Activated T-cell treated with anti-CD3 and anti-CD28 coated beads, Interleukin-2, amount 50 U/mL, for 4 hours (primary cell): ENCODE measurements at regions not wholly inside any gene's neighbourhood (a gene's known extent, or its start where the extent isn't known, plus 50 kb on each side); places are given as distances from the start of the nearest gene placed in this dataset.
"Not testable (repeated sequence)": the region's sequence is repeated elsewhere in the genome, so short reads cannot be mapped to it uniquely, and the experiment has no call there.

ENCODE experiments used
- ATAC-seq, 2 donors: fragments of 200-7000 bp; cut with Tn5 transposase; one replicate each; pipeline ENCODE4 v1.10.0; 2021
- DNase-seq: peaks from one replicate; pipeline ENCODE4 v3.0.0-alpha.2; 2020
- H3K27me3 Mint-ChIP-seq: one replicate; pipeline ENCODE4 v1.8.0; 2021; ENCODE audit warnings: low read depth, mixed read lengths
- H3K36me3 Mint-ChIP-seq: one replicate; pipeline ENCODE4 v1.8.0; 2022; ENCODE audit warnings: mixed read lengths; ENCODE audit not compliant: insufficient read depth
- H3K4me1 Mint-ChIP-seq: one replicate; pipeline ENCODE4 v1.8.0; 2021; ENCODE audit warnings: low read depth, mixed read lengths
- H3K4me3 Mint-ChIP-seq: one replicate; pipeline ENCODE4 v1.8.0; 2021; ENCODE audit warnings: mild to moderate bottlenecking, moderate library complexity, mixed read lengths
- H3K9me3 Mint-ChIP-seq: one replicate; pipeline ENCODE4 v1.8.0; 2021; ENCODE audit warnings: mixed read lengths

DNA sequence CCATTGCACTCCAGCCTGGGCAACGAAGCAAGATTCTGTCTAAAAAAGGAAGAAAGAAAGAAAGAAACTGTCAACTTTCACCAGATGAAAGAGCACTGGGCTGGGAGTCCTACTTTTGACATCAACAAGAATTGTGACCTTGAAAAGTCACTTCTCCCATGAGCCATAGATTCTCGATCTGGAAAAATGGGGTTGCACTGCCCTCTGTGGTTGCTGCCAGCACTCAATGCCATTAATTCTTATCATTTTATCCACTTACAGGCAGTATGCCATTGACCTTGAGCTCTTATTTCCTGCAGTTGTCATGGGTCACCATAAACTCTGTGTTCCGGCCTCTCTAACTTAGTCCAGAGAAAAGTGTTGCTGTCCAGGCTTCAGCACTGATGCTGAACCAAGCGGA, 137.2 kb downstream of the NOC3L start:
- Mint-ChIP-seq H3K36me3 (no peaks in the 10 kb centered on the region), H3K4me1 (no peaks in the 10 kb centered on the region), H3K9me3 (no peaks in the 10 kb centered on the region), H3K27me3 (no peaks in the 10 kb centered on the region), H3K4me3 (no peak overlapping the region)
- ATAC-seq, result no peak
- DNase-seq, result no peak

DNA sequence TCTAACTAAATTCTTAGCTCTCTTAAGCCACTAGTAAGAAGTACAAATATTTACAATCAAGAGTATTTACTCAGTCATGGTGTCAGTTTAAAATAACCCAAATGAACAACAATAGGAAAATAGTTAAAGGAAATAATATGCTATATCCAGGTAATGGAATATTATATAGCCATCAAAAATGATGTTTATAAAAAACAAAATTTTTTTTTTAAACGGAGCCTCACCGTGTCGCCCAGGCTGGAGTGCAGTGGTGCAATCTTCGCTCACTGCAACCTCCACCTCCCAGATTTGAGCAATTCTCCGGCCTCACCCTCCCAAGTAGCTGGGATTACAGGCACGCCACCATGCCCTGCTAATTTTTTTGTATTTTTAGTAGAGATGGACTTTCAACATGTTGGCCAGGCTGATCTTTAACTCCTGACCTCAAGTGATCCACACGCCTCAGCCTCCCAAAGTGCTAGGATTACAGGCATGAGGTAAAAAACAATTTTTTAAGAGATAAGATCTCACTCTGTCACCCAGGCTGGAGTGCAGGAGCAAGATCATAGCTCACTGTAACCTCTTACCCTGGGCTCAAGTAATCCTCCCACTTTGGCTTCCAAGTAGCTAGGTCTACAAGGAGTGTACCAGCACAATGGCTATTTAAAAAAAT, 132.5 kb downstream of the NOC3L start:
- Mint-ChIP-seq H3K27me3 (peaks cover 4% of the 10 kb centered on the region), H3K9me3 (no peaks in the 10 kb centered on the region), H3K36me3 (no peaks in the 10 kb centered on the region), H3K4me3 (no peak overlapping the region), H3K4me1 (no peaks in the 10 kb centered on the region)
- no peak for ATAC-seq
- no peak for DNase-seq

GRCh38 chr10:94232711-94233383, 129.9 kb downstream of the NOC3L start:
- Mint-ChIP-seq H3K27me3 (peaks cover 6% of the 10 kb centered on the region), H3K4me3 (no peak overlapping the region)
- no peak for ATAC-seq

DNA sequence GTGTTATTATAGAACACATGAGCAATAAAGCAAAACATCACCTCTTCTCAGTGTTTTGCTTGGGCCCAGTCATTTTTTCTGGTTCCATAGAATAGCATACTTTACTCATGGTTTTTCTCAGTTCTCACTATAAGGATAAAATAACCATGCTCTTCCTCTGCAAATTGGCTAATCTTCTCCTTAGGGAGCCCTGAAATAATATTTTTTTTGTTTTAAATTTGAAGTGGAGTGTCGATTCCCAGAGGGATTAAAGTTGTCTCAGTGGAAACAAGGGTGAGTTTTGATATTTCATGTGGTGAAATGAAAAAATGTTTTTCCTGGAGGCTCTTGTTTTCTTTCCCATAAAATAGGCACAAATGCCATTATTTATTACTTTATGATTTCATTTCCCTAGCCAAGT, 127.3 kb downstream of the NOC3L start:
- ATAC-seq, result no peak
- H3K27me3 Mint-ChIP-seq, result peaks cover 7% of the 10 kb centered on the region
- DNase-seq, result no peak
- H3K9me3 Mint-ChIP-seq, result no peaks in the 10 kb centered on the region
- H3K36me3 Mint-ChIP-seq, result no peaks in the 10 kb centered on the region
- H3K4me3 Mint-ChIP-seq, result no peak overlapping the region
- H3K4me1 Mint-ChIP-seq, result no peaks in the 10 kb centered on the region

More at GRCh38 chr10:94232711-94233383, 129.9 kb downstream of the NOC3L start:
- no peak for DNase-seq
- Mint-ChIP-seq H3K9me3 (no peaks in the 10 kb centered on the region), H3K4me1 (no peaks in the 10 kb centered on the region), H3K36me3 (no peaks in the 10 kb centered on the region)

GRCh38 chr10:94238006-94238617, 124.6 kb downstream of the NOC3L start:
- Mint-ChIP-seq H3K4me3 (no peak overlapping the region), H3K36me3 (no peaks in the 10 kb centered on the region)

GRCh38 chr10:94239696-94240095, 123.0 kb downstream of the NOC3L start:
- Mint-ChIP-seq H3K27me3 (peaks cover 3% of the 10 kb centered on the region), H3K36me3 (no peaks in the 10 kb centered on the region), H3K4me3 (no peak overlapping the region), H3K4me1 (no peaks in the 10 kb centered on the region), H3K9me3 (no peaks in the 10 kb centered on the region)
- no peak for DNase-seq
- no peak for ATAC-seq

More at GRCh38 chr10:94238006-94238617, 124.6 kb downstream of the NOC3L start:
- Mint-ChIP-seq H3K9me3 (no peaks in the 10 kb centered on the region), H3K4me1 (no peaks in the 10 kb centered on the region), H3K27me3 (peaks cover 5% of the 10 kb centered on the region)
- ATAC-seq (no peak), DNase-seq (no peak)

DNA sequence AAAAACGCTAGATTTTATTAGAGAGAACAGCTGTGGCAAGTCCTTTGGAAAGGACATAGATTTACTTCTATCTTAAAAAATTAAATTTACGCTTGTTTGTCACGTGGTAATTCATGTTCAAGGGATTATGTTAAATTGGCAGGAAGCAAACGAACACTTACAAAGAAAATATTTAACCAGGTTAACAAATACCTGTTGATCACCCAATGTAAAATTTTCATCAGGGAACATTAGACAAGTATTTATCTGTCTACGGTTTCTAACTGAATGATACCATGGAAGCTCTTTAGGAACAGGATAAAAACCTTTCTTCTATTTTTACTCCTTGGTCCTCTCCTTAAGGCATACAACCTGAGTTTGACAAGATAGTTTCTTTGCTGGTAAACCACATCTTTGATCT, 122.2 kb downstream of the NOC3L start:
- ATAC-seq (no peak), DNase-seq (no peak)
- H3K27me3 Mint-ChIP-seq, result peaks cover 3% of the 10 kb centered on the region
- no peak overlapping the region for H3K4me3 Mint-ChIP-seq
- H3K36me3 Mint-ChIP-seq, result no peaks in the 10 kb centered on the region
- no peaks in the 10 kb centered on the region for H3K9me3 Mint-ChIP-seq
- no peaks in the 10 kb centered on the region for H3K4me1 Mint-ChIP-seq

DNA sequence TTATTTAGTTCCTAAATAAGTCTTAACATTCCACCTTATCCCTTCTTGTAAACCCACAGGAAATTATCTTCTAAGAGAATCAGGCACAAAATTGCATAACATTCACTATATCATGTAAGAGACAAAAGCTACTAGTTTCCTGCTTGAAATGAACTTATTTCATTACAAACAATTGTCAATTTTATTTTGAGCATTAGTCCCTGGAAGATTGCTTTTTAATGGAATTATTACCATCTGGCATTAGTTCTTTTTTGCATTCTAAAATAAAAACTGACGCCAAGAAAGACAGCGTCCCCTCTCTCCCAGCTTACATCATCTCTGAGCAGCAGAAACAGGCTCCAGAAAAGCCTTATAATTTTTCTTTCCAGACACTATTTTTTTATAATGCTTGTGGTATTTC, 121.8 kb downstream of the NOC3L start:
- Mint-ChIP-seq H3K9me3 (no peaks in the 10 kb centered on the region), H3K4me3 (no peak overlapping the region), H3K27me3 (peaks cover 3% of the 10 kb centered on the region), H3K36me3 (no peaks in the 10 kb centered on the region), H3K4me1 (no peaks in the 10 kb centered on the region)
- DNase-seq, result no peak
- ATAC-seq, result no peak

DNA sequence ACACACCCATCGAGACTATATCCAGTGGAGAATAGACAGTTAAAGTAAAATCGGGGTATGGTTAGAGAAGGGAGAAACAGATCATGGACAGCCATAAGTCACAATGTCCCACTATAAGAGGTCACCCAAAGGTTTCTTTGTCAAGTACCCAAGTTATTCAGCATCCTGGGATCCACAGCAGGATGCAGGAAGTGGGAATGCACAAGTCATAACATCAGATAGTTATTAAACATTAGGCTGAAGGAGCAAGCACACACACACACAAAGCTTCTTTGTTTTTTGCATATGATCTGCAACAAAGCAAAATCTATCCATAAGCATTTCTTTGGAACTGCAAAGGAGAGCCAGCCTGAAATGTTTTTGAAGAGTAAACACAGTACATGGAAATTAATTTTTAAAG, 111.6 kb downstream of the NOC3L start:
- H3K27me3 Mint-ChIP-seq, result peaks cover 16% of the 10 kb centered on the region
- DNase-seq, result no peak
- H3K9me3 Mint-ChIP-seq, result no peaks in the 10 kb centered on the region
- no peak for ATAC-seq
- H3K4me1 Mint-ChIP-seq, result no peaks in the 10 kb centered on the region
- H3K4me3 Mint-ChIP-seq, result no peak overlapping the region
- H3K36me3 Mint-ChIP-seq, result no peaks in the 10 kb centered on the region

GRCh38 chr10:94251568-94251967, 111.2 kb downstream of the NOC3L start:
- H3K9me3 Mint-ChIP-seq, result no peaks in the 10 kb centered on the region
- DNase-seq (no peak), ATAC-seq (no peak)
- no peaks in the 10 kb centered on the region for H3K36me3 Mint-ChIP-seq
- H3K27me3 Mint-ChIP-seq, result peaks cover 16% of the 10 kb centered on the region
- H3K4me3 Mint-ChIP-seq, result no peak overlapping the region
- no peaks in the 10 kb centered on the region for H3K4me1 Mint-ChIP-seq

DNA sequence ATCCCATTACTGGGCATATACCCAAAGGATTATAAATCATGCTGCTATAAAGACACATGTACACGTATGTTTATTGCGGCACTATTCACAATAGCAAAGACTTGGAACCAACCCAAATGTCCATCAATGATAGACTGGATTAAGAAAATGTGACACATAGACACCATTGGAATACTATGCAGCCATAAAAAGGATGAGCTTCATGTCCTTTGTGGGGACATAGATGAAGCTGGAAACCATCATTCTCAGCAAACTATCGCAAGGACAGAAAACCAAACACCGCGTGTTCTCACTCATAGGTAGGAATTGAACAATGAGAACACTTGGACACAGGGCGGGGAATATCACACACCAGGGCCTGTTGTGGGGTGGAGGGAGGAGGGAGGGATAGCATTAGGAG, 105.3 kb downstream of the NOC3L start:
- not testable (repeated sequence) for H3K36me3 Mint-ChIP-seq, H3K4me1 Mint-ChIP-seq, H3K9me3 Mint-ChIP-seq, ATAC-seq, DNase-seq, H3K4me3 Mint-ChIP-seq
- peaks cover 14% of the 10 kb centered on the region for H3K27me3 Mint-ChIP-seq

DNA sequence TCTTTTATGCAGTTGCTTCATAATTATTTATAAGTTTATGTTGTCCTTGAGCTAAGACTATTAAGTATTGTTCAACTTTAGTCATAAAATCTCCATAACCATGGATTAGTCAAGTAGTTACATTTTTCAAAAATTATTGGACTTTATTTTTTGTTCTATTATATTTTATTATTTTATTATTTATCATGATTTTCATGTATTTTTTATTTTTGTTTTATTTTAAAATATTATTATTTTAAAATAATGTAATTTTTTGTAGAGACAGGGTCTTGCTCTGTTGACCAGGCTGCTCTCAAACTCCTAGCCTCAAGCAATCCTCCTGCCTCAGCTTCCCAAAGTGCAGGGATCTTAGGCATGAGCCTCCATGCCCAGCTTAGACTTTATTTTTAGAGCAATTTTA, 102.3 kb downstream of the NOC3L start:
- ATAC-seq (no peak), DNase-seq (no peak)
- Mint-ChIP-seq H3K9me3 (no peaks in the 10 kb centered on the region), H3K27me3 (peaks cover 3% of the 10 kb centered on the region), H3K4me3 (no peak overlapping the region), H3K36me3 (no peaks in the 10 kb centered on the region), H3K4me1 (no peaks in the 10 kb centered on the region)

GRCh38 chr10:94264085-94264484, 98.7 kb downstream of the NOC3L start:
- H3K36me3 Mint-ChIP-seq, result no peaks in the 10 kb centered on the region
- DNase-seq (no peak), ATAC-seq (no peak)
- no peaks in the 10 kb centered on the region for H3K4me1 Mint-ChIP-seq
- no peaks in the 10 kb centered on the region for H3K9me3 Mint-ChIP-seq
- H3K4me3 Mint-ChIP-seq, result no peak overlapping the region
- H3K27me3 Mint-ChIP-seq, result peaks cover 3% of the 10 kb centered on the region

GRCh38 chr10:94266091-94266490, 96.6 kb downstream of the NOC3L start:
- no peaks in the 10 kb centered on the region for H3K27me3 Mint-ChIP-seq
- DNase-seq (no peak), ATAC-seq (no peak)
- H3K9me3 Mint-ChIP-seq, result peaks cover 2% of the 10 kb centered on the region
- no peaks in the 10 kb centered on the region for H3K4me1 Mint-ChIP-seq
- no peaks in the 10 kb centered on the region for H3K36me3 Mint-ChIP-seq
- H3K4me3 Mint-ChIP-seq, result no peak overlapping the region

DNA sequence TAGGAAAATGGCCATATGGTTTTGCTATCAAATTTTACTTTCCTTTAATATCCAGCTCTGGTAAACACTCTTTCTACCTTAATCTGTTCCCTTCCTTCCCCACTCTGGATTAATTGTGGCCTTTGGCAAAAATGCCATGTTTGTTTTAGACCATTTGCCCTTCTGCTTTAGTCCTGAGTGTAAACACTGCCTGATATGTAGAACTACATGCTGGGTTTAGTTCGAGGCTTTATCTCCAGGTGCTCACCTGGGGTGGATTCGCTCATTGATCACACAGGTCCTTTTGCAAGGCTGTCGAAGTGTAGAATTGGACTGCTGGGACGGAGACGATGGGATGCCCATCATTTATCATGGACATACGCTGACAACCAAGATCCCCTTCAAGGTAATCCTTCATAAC, 94.1 kb downstream of the NOC3L start:
- H3K4me1 Mint-ChIP-seq, result no peaks in the 10 kb centered on the region
- ATAC-seq (no peak), DNase-seq (no peak)
- H3K36me3 Mint-ChIP-seq, result no peaks in the 10 kb centered on the region
- H3K9me3 Mint-ChIP-seq, result peaks cover 12% of the 10 kb centered on the region
- no peaks in the 10 kb centered on the region for H3K27me3 Mint-ChIP-seq
- H3K4me3 Mint-ChIP-seq, result no peak overlapping the region
